HL-60 (cell line): ENCODE measurements at regions not wholly inside any gene's neighbourhood (a gene's known extent, or its start where the extent isn't known, plus 50 kb on each side); places are given as distances from the start of the nearest gene placed in this dataset.
A peak's percentile ranks its signal among the peaks of the same experiment; 100 is the strongest.

Source experiments
- DNase-seq, 2 experiments: peaks; one replicate each; pipeline ENCODE4 v3.0.0-alpha.2; 2010 to 2020; ENCODE audit warnings: low read depth in 1 of 2, low spot score in 1 of 2
- H3K27ac ChIP-seq: fragments of 250-450 bp; sonication (Bioruptor Pico); replicated peaks from 2 replicates; pipeline ENCODE4 v1.5.1; 2020; ENCODE audit warnings: mild to moderate bottlenecking, moderate library complexity
- H3K27me3 ChIP-seq: fragments of 250-450 bp; sonication (Bioruptor Pico); 2 replicates; pipeline ENCODE4 v1.5.1; 2021; ENCODE audit warnings: mild to moderate bottlenecking, moderate library complexity; ENCODE audit not compliant: insufficient read depth, poor library complexity, severe bottlenecking
- H3K4me3 ChIP-seq: replicated peaks from 2 replicates; pipeline ENCODE4 v1.5.1; 2011; ENCODE audit warnings: mild to moderate bottlenecking, control low read depth, low read length; ENCODE audit not compliant: insufficient read depth
- CTCF ChIP-seq: IDR thresholded peaks from one replicate; pipeline ENCODE4 v1.5.1; 2011; ENCODE audit warnings: low read length, control low read depth, inconsistent platforms; ENCODE audit not compliant: insufficient read depth
- GABPA ChIP-seq: IDR thresholded peaks from 2 replicates; pipeline ENCODE4 v1.6.1; 2012; ENCODE audit warnings: low read depth
- POLR2AphosphoS5 ChIP-seq: IDR thresholded peaks from 2 replicates; pipeline ENCODE4 v1.6.1; 2012; ENCODE audit warnings: low read depth
- SPI1 ChIP-seq: IDR thresholded peaks from 2 replicates; pipeline ENCODE4 v1.6.1; 2012; ENCODE audit warnings: low read depth, mild to moderate bottlenecking, borderline replicate concordance
- TF ChIP-seq, protein P1 (sequence below): IDR thresholded peaks from 2 replicates; pipeline ENCODE4 v1.6.1; 2012; ENCODE audit warnings: low read depth; ENCODE audit not compliant: insufficient replicate concordance

GRCh38 chr14:39768589-39768988 lies 336.4 kb upstream of the FBXO33 start:
- no peak for DNase-seq

DNA sequence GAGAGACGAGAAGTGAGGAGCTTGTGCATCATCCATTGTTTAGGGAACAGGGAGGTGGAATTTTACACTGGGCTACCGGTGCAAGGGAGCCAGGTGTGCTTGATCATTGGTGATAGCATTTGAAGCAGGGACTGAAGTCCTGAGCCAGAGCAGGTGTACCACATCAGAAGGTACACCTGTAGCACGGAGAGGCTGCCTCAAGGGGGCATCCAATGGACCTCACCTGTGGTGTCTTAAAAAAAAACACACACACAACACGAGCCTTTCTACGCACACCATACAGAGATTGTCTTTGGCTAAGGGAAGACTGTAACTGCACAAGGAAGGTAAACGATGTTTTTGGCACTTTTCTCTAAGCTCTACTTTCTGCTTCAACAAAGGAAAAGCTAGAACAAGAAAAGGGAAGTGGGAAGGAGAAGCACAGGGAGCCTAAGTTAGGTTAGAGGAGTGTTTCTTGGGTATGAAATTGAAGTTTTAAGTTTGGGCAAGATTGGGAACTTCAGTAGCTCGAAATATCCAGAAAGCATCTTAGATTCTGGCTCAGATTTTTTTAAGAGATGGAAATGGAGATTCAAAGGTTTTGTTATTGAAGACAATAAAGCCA lies 334.3 kb upstream of the FBXO33 start:
- TF ChIP-seq GABPA (no peak), POLR2AphosphoS5 (no peak), SPI1 (peak; percentile 52), CTCF (no peak)
- TF ChIP-seq, protein P1, sequence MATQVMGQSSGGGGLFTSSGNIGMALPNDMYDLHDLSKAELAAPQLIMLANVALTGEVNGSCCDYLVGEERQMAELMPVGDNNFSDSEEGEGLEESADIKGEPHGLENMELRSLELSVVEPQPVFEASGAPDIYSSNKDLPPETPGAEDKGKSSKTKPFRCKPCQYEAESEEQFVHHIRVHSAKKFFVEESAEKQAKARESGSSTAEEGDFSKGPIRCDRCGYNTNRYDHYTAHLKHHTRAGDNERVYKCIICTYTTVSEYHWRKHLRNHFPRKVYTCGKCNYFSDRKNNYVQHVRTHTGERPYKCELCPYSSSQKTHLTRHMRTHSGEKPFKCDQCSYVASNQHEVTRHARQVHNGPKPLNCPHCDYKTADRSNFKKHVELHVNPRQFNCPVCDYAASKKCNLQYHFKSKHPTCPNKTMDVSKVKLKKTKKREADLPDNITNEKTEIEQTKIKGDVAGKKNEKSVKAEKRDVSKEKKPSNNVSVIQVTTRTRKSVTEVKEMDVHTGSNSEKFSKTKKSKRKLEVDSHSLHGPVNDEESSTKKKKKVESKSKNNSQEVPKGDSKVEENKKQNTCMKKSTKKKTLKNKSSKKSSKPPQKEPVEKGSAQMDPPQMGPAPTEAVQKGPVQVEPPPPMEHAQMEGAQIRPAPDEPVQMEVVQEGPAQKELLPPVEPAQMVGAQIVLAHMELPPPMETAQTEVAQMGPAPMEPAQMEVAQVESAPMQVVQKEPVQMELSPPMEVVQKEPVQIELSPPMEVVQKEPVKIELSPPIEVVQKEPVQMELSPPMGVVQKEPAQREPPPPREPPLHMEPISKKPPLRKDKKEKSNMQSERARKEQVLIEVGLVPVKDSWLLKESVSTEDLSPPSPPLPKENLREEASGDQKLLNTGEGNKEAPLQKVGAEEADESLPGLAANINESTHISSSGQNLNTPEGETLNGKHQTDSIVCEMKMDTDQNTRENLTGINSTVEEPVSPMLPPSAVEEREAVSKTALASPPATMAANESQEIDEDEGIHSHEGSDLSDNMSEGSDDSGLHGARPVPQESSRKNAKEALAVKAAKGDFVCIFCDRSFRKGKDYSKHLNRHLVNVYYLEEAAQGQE = no peak
- no peak for DNase-seq
- H3K4me3 ChIP-seq = no peak overlapping the region
- no peak overlapping the region for H3K27ac ChIP-seq
- H3K27me3 ChIP-seq = no peaks in the 10 kb centered on the region

More at GRCh38 chr14:39768589-39768988, 336.4 kb upstream of the FBXO33 start:
- H3K4me3 ChIP-seq = no peak overlapping the region
- H3K27ac ChIP-seq = no peak overlapping the region
- TF ChIP-seq, protein P1 = no peak
- no peaks in the 10 kb centered on the region for H3K27me3 ChIP-seq

DNA sequence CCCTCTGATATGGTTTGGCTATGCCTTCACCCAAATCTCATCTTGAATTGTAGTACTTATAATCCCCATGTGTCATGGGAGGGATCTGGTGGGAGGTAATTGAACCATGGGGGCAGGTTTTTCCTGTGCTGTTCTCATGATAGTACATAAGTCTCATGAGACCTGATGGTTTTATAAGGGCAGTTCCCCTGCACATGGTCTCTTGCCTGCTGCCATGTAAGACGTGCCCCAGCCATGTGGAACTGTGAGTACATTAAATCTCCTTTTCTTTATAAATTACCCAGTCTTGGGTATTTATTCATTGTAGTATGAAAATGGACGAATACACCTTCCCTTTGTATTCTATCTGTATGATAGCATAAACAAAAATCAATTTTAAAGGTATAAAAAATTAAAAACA lies 333.4 kb upstream of the FBXO33 start:
- DNase-seq = no peak
- TF ChIP-seq POLR2AphosphoS5 (no peak), SPI1 (no peak), GABPA (no peak), CTCF (no peak)
- TF ChIP-seq, protein P1 = no peak
- H3K27ac ChIP-seq = no peak overlapping the region
- H3K4me3 ChIP-seq = no peak overlapping the region
- H3K27me3 ChIP-seq = no peaks in the 10 kb centered on the region
